ENCODE measurements at regions not wholly inside any gene's neighbourhood (a gene's known extent, or its start where the extent isn't known, plus 50 kb on each side); places are given as distances from the start of the nearest gene placed in this dataset.
A peak's percentile ranks its signal among the peaks of the same experiment; 100 is the strongest.

GRCh38 chr12:25058012-25058411 is 109.1 kb upstream of the BCAT1 start:
- whole genome bisulfite sequencing, 10 experiments: 75 to 100% (median 85%) methylated on average over 1 to 5 of the region's 5 CpGs; no CpG with 5 or more reads in 1 of the 10 experiments
- in situ Hi-C loops (cut with MboI; ENCODE audit: low pct_unique_long_range_greater_than_20kb in 2 of 9, low sequenced_read_pairs in 9 of 9, unreplicated experiment in 9 of 9): no loop called here
- ATAC-seq (replicated peaks in 6 of 8): no peak

DNA sequence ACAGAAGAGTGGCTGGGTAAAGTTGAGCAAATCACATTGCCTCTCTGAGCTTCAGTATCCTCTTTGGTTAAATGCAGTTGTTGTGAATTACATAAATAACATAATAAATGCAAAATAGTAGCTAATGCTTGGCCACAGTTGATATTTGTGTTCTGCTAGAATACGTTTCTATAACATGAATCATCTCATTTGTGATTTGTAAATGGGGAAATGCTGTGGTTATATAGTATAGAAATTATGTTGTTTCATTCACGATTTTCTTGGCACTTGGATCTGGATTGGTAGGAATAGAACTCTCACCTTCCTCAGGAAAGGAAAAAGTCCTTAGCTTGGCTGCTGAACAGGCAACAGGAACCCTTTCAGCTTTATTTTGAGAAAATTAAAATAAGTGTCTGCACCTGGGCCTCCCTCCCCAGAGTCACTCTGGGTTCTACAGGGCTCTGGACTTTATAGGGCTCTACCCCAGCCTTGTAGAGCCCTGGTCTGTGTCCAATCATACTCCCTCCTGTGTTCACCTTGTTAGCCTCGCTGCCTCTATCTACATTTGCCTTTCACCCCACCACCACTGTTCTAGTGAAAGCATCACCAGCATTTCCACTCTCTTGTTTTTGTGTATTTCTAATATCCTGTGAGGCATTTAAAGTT is 107.7 kb upstream of the BCAT1 start:
- in situ Hi-C loops (cut with MboI; ENCODE audit: low pct_unique_long_range_greater_than_20kb in 2 of 9, low sequenced_read_pairs in 9 of 9, unreplicated experiment in 9 of 9): no loop called here
- 0 to 93% (median 56%) methylated on average over 1 to 3 of the region's 3 CpGs; no CpG with 5 or more reads in 2 of the 10 experiments for WGBS, 10 experiments
- H3K4me3 ChIP-seq: no peak overlapping the region
- H3K27ac ChIP-seq: no peak overlapping the region
- no peaks in the 10 kb centered on the region for H3K4me1 ChIP-seq (replicated peaks in 1 of 2)
- no peak for ATAC-seq (replicated peaks in 6 of 8)

More at GRCh38 chr12:25058012-25058411, 109.1 kb upstream of the BCAT1 start:
- Histone ChIP-seq H3K4me1 (replicated peaks in 1 of 2) (no peaks in the 10 kb centered on the region), H3K4me3 (no peak overlapping the region), H3K27ac (no peak overlapping the region)

DNA sequence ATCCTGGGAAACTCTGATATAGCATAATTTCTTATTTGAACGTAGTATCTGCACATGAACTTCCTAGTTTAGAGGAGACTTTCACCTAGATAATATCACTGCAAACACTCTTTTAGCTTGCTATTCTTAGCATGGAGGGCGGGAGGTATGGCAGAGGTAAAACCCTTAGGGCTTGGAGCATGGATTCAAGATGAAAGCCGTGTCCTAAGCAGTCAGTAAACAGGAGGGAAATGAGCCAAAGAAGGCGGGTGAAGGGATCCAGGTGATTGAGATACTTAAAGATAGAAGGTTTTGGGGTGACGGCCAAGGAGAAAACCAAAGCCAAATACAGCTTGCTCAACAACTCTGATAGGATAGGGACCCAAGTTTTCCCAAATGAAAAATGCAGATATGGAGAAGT is 107.1 kb upstream of the BCAT1 start:
- 31 to 100% (median 82%) methylated on average over 1 to 5 of the region's 5 CpGs for WGBS, 10 experiments
- Histone ChIP-seq H3K4me1 (replicated peaks in 1 of 2) (no peaks in the 10 kb centered on the region), H3K4me3 (no peak overlapping the region), H3K27ac (no peak overlapping the region)
- ATAC-seq (replicated peaks in 6 of 8): no peak
- in situ Hi-C loops (cut with MboI; ENCODE audit: low pct_unique_long_range_greater_than_20kb in 2 of 9, low sequenced_read_pairs in 9 of 9, unreplicated experiment in 9 of 9): no loop called here

- 49 to 100% (median 89%) methylated on average over 1 to 5 of the region's 5 CpGs; no CpG with 5 or more reads in 2 of the 10 experiments for WGBS, 10 experiments
- ATAC-seq (replicated peaks in 6 of 8): no peak
- Histone ChIP-seq H3K4me3 (no peak overlapping the region), H3K27ac (no peak overlapping the region), H3K4me1 (replicated peaks in 1 of 2) (no peaks in the 10 kb centered on the region)
- in situ Hi-C loops (cut with MboI; ENCODE audit: low pct_unique_long_range_greater_than_20kb in 2 of 9, low sequenced_read_pairs in 9 of 9, unreplicated experiment in 9 of 9): no loop called here
Measured at GRCh38 chr12:25054783-25055144, 105.9 kb upstream of the BCAT1 start.

DNA sequence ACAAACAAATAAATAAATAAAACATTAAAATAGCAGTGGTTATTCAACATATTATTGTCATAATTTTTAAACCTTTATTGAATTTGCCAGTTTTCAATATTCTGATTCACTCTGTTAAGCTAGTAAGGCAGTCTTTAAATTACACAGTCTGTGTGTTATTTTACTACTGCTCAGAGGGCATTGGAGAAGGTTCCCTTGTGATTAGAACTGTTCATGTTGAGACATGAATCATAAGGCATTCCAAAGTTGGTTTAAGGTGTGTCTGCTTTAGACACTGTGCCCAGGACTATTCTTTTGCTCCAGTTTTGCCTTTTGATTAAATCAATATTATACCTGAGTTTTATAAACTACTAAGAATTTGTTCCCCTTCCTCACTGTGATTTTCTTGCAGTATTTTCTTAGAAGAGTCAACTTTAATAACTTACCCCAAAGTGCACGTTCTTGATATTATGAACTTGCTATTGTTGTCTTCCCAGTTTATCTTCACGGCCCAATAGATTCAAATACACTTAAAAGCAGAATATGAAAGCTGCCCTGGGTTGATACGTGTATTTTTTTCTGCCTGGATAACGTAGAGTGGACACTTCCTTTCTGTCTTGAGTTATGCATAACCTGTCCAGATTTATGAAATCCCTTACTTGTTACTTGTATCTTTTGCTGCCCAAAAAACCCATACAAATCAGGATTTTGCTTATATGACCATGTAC is 105.3 kb upstream of the BCAT1 start:
- in situ Hi-C loops (cut with MboI; ENCODE audit: low pct_unique_long_range_greater_than_20kb in 2 of 9, low sequenced_read_pairs in 9 of 9, unreplicated experiment in 9 of 9): no loop called here
- Histone ChIP-seq H3K4me3 (no peak overlapping the region), H3K27ac (no peak overlapping the region), H3K4me1 (replicated peaks in 1 of 2) (no peaks in the 10 kb centered on the region)
- 30 to 100% (median 78%) methylated on average over 1 to 4 of the region's 4 CpGs for WGBS, 10 experiments
- peak in 2 of 8 experiments; percentile 51 to 69 for ATAC-seq (replicated peaks in 6 of 8)

DNA sequence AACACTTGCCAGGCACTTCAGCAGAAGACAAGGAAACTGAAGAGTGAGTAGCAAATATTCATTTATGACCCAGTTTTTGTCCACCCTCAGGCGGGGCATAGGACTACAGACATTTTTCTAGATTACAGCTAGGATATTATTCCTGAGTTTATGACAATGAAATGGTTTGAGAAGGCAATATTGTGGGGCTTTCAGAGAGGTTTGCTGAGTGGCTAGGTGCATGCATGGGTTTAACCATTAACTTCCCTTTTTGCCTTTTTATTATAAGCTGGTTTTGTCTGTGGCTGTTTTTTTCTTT is 104.0 kb upstream of the BCAT1 start:
- Histone ChIP-seq H3K4me1 (replicated peaks in 1 of 2) (no peaks in the 10 kb centered on the region), H3K27ac (no peak overlapping the region), H3K4me3 (no peak overlapping the region)
- no peak for ATAC-seq (replicated peaks in 6 of 8)
- in situ Hi-C loops (cut with MboI; ENCODE audit: low pct_unique_long_range_greater_than_20kb in 2 of 9, low sequenced_read_pairs in 9 of 9, unreplicated experiment in 9 of 9): no loop called here
- 57 to 100% (median 84%) methylated on average over 1 of the region's 1 CpG; no CpG with 5 or more reads in 4 of the 10 experiments for WGBS, 10 experiments

DNA sequence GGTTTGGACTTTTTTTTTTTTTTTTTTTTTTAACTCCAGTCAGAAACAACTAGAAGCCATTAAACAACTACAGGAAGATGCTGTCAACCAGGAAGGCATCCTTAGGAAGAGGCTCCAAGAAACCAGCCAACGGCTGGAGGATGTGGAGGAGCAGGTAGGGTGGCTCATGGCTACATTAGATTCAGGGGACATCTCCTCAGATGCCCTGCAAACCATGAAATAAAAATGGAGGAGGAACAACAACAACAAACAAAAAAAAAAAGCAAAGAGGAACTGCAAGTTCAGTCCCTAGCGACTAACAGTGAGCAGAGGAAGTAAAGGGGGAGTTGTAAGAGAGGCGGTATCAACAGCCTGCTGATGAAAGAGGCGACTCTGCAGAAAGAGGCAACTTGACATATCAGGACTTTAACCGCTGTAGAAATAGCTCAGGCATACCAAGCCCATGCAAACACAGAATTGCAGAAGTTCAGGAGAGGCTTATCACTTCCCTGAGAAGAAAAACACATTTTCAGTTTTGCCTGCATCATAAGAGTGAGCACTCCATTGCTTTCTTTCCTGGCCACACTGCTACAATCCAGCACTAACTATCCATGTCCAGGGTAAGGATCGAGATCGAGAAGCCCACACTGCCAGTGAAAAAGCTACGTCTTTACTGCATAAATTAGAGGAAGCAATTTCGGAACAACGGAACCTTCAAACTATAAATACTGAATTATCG is 103.5 kb upstream of the BCAT1 start:
- Histone ChIP-seq H3K27ac (no peak overlapping the region), H3K4me3 (no peak overlapping the region), H3K4me1 (replicated peaks in 1 of 2) (no peaks in the 10 kb centered on the region)
- 33 to 96% (median 68%) methylated on average over 1 to 11 of the region's 11 CpGs for WGBS, 10 experiments
- in situ Hi-C loops (cut with MboI; ENCODE audit: low pct_unique_long_range_greater_than_20kb in 2 of 9, low sequenced_read_pairs in 9 of 9, unreplicated experiment in 9 of 9): no loop called here
- no peak for ATAC-seq (replicated peaks in 6 of 8)

DNA sequence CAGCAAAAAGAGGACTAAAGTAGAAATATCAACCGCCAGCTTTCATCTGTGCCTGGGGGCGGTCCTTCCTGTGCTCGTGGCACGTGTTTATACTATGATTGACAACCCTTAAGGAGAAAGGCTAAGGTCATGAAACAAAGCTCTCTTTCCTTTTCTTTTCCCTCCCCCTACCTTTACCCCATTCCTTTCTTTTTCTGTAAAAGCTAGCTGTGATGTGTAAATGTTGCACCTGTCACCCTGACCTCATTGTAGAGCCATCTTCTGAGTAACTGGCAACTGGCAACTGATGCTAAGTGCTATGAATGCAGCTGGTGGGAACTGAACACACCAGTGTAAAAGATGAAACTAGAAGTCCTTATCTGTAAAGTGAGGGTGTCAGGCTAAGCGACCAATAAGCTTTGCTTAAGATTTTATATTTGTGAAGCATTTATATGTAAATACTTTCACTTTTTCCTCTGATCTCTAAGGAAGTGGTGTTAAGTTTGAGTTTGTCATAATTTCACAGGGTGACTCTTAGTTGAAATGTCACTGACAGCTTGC is 102.8 kb upstream of the BCAT1 start:
- ATAC-seq (replicated peaks in 6 of 8): no peak
- in situ Hi-C loops (cut with MboI; ENCODE audit: low pct_unique_long_range_greater_than_20kb in 2 of 9, low sequenced_read_pairs in 9 of 9, unreplicated experiment in 9 of 9): no loop called here
- no peak overlapping the region for H3K27ac ChIP-seq
- 11 to 100% (median 72%) methylated on average over 1 to 5 of the region's 5 CpGs for WGBS, 10 experiments
- no peak overlapping the region for H3K4me3 ChIP-seq
- H3K4me1 ChIP-seq (replicated peaks in 1 of 2): no peaks in the 10 kb centered on the region

GRCh38 chr12:25051171-25051570 is 102.3 kb upstream of the BCAT1 start:
- H3K27ac ChIP-seq: no peak overlapping the region
- WGBS, 10 experiments: 25 to 93% (median 69%) methylated on average over 1 to 6 of the region's 6 CpGs
- H3K4me3 ChIP-seq: no peak overlapping the region
- in situ Hi-C loops (cut with MboI; ENCODE audit: low pct_unique_long_range_greater_than_20kb in 2 of 9, low sequenced_read_pairs in 9 of 9, unreplicated experiment in 9 of 9): no loop called here
- no peak for ATAC-seq (replicated peaks in 6 of 8)
- H3K4me1 ChIP-seq (replicated peaks in 1 of 2): no peaks in the 10 kb centered on the region

DNA sequence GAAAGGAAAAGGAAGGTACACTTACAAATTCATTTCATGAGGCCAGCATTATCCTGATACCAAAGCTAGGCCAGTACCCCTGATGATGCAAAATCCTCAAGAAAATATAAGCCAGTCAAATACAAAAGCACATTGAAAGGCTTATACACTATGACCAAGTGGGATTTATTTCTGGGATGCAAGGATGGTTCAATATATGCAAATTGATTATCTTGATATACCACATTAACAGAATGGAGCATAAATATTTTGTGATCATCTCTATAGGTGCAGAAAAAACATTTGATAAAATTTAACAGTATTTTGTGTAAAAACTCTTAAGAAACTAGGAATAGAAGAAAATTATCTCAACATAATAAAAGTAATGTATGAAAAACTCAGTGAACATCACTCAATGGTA is 97.0 kb upstream of the BCAT1 start:
- Histone ChIP-seq H3K4me1 (replicated peaks in 1 of 2) (no peaks in the 10 kb centered on the region), H3K4me3 (no peak overlapping the region), H3K27ac (no peak overlapping the region)
- in situ Hi-C loops (cut with MboI; ENCODE audit: low pct_unique_long_range_greater_than_20kb in 2 of 9, low sequenced_read_pairs in 9 of 9, unreplicated experiment in 9 of 9): no loop called here
- no peak for ATAC-seq (replicated peaks in 6 of 8)

DNA sequence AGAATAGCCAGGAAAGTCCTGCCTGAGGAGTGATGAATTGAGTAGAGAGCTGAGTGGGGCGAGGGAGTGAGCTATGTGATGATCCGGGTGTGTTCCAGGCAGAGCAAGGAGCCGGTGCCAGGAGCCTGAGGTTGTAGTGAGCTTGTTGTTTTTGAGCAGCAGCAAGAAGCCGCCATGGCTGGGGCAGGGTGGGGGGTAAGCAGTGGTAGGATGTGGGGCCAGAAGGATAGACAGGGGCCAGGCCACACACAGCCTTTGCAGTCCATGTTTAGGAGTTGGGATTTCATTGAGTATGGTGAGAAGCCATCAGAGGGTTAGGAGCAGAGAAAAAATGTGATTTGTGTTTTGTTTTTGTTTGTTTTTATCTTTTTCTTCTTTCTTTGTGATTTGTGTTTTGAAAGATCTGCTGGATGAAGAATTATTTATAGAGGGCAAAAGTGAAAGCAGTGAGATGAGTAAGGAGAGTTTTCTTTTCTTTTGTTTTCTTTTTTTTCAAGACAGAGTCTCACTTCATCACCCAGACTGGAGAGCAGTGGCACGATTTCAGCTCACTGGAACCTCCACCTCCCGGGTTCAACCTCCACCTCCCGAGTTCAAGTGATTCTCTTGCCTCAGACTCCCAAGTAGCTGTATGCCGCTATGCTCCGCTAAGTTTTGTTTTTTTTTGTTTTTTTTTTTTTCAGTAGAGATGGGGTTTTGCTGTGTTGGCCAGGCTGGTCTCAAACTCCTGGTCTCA is 92.3 kb upstream of the BCAT1 start:
- in situ Hi-C loops (cut with MboI; ENCODE audit: low pct_unique_long_range_greater_than_20kb in 2 of 9, low sequenced_read_pairs in 9 of 9, unreplicated experiment in 9 of 9): no loop called here
- WGBS, 10 experiments: 42 to 100% (median 76%) methylated on average over 3 to 8 of the region's 9 CpGs; no CpG with 5 or more reads in 2 of the 10 experiments
- peak in 2 of 8 experiments; percentile 22 to 26 for ATAC-seq (replicated peaks in 6 of 8)
- Histone ChIP-seq H3K4me3 (no peak overlapping the region), H3K27ac (no peak overlapping the region), H3K4me1 (replicated peaks in 1 of 2) (no peaks in the 10 kb centered on the region)

DNA sequence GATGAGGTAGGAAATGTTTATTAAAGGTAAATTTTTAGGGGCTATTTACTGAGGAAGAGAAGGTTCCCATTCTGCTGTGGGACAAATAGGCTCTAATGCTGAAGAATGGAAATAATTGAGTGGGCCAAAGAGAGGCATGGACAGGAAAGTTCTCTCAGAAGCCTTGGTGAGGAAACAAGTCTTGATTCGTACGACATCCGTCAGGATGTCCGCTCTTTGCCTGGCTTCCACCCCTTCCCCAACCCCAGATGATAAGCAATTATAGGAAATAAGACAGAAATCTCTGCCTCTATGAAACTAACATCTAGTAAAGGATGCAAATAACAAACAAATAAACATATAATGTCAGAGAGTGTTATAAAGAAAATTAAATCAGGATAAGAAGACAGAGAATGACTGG is 91.7 kb upstream of the BCAT1 start:
- 38 to 100% (median 89%) methylated on average over 1 to 4 of the region's 4 CpGs; no CpG with 5 or more reads in 1 of the 10 experiments for WGBS, 10 experiments
- in situ Hi-C loops (cut with MboI; ENCODE audit: low pct_unique_long_range_greater_than_20kb in 2 of 9, low sequenced_read_pairs in 9 of 9, unreplicated experiment in 9 of 9): no loop called here
- Histone ChIP-seq H3K4me3 (no peak overlapping the region), H3K4me1 (replicated peaks in 1 of 2) (no peaks in the 10 kb centered on the region), H3K27ac (no peak overlapping the region)
- ATAC-seq (replicated peaks in 6 of 8): no peak

DNA sequence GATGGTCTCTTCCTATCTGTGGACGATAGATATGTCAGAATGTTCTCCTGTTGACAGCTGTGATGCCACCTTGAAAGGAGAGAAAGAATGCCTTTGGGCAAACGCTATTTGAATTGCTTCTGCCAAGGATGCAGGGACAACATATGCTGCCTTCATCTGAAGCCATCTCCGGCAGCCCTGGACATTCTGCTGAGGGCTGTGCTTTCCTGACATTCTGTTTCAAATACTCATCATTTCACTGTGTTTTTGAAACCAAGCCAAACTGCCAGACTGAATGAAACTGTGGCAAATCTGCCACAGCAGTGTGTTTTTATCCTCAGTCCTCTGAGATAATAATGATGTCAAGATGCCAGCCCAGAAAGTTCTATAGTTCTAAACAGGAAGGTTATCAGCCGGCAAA is 85.8 kb upstream of the BCAT1 start:
- peak in 1 of 8 experiments; percentile 41 for ATAC-seq (replicated peaks in 6 of 8)
- H3K4me1 ChIP-seq (replicated peaks in 1 of 2): no peaks in the 10 kb centered on the region
- WGBS, 10 experiments: 6 to 100% (median 60%) methylated on average over 1 to 4 of the region's 4 CpGs; no CpG with 5 or more reads in 2 of the 10 experiments
- in situ Hi-C loops (cut with MboI; ENCODE audit: low pct_unique_long_range_greater_than_20kb in 2 of 9, low sequenced_read_pairs in 9 of 9, unreplicated experiment in 9 of 9): no loop called here
- no peak overlapping the region for H3K4me3 ChIP-seq
- H3K27ac ChIP-seq: no peak overlapping the region
